ENCODE measurements at regions not wholly inside any gene's neighbourhood (a gene's known extent, or its start where the extent isn't known, plus 50 kb on each side); places are given as distances from the start of the nearest gene placed in this dataset.
"Not testable (repeated sequence)": the region's sequence is repeated elsewhere in the genome, so short reads cannot be mapped to it uniquely, and the experiment has no call there.

GRCh38 chr9:85858056-85858750, 82.7 kb upstream of the NAA35 start:
- Histone ChIP-seq H3K4me3 (no peak overlapping the region), H3K27ac (no peak overlapping the region), H3K9me3 (no peaks in the 10 kb centered on the region), H3K36me3 (peaks cover 0 to 27% (median 4%) of the 10 kb centered on the region in 3 donors), H3K4me1 (no peaks in the 10 kb centered on the region), H3K27me3 (no peaks in the 10 kb centered on the region)
- intact Hi-C loops (cut with DNase I; ENCODE audit: low total_unique reads) = no loop called here
- TF ChIP-seq CTCF (IDR thresholded peaks at IDR 0.05) = no peak
- no peak for DNase-seq

- no peak for TF ChIP-seq CTCF (IDR thresholded peaks at IDR 0.05)
- Histone ChIP-seq H3K4me1 (no peaks in the 10 kb centered on the region), H3K36me3 (peaks cover 0 to 30% (median 7%) of the 10 kb centered on the region in 3 donors), H3K9me3 (no peaks in the 10 kb centered on the region), H3K27ac (no peak overlapping the region), H3K4me3 (no peak overlapping the region), H3K27me3 (no peaks in the 10 kb centered on the region)
- intact Hi-C loops (cut with DNase I; ENCODE audit: low total_unique reads) = no loop called here
- DNase-seq = no peak
Observed at GRCh38 chr9:85859765-85860164, 81.2 kb upstream of the NAA35 start.

GRCh38 chr9:85861882-85862281, 79.1 kb upstream of the NAA35 start:
- H3K27me3 ChIP-seq; H3K9me3 ChIP-seq; DNase-seq; H3K4me1 ChIP-seq; intact Hi-C loops (cut with DNase I; ENCODE audit: low total_unique reads); H3K27ac ChIP-seq; H3K4me3 ChIP-seq: not testable (repeated sequence)
- peaks cover 0 to 26% (median 7%) of the 10 kb centered on the region in 3 donors for H3K36me3 ChIP-seq

- Histone ChIP-seq H3K36me3 (peaks cover 0 to 10% (median 7%) of the 10 kb centered on the region in 3 donors), H3K27ac (no peak overlapping the region), H3K27me3 (no peaks in the 10 kb centered on the region), H3K4me3 (no peak overlapping the region), H3K9me3 (no peaks in the 10 kb centered on the region), H3K4me1 (no peaks in the 10 kb centered on the region)
- DNase-seq = no peak
- TF ChIP-seq CTCF (IDR thresholded peaks at IDR 0.05) = no peak
- intact Hi-C loops (cut with DNase I; ENCODE audit: low total_unique reads) = no loop called here
Observed at GRCh38 chr9:85863875-85864274, 77.1 kb upstream of the NAA35 start.

- no peaks in the 10 kb centered on the region for H3K36me3 ChIP-seq
- intact Hi-C loops (cut with DNase I; ENCODE audit: low total_unique reads) = no loop called here
- no peak overlapping the region for H3K4me3 ChIP-seq
- no peak for TF ChIP-seq CTCF (IDR thresholded peaks at IDR 0.05)
- no peak overlapping the region for H3K27ac ChIP-seq
- no peaks in the 10 kb centered on the region for H3K27me3 ChIP-seq
- H3K4me1 ChIP-seq = no peaks in the 10 kb centered on the region
- DNase-seq = no peak
- no peaks in the 10 kb centered on the region for H3K9me3 ChIP-seq
Observed at GRCh38 chr9:85871008-85871407, 69.9 kb upstream of the NAA35 start.

- H3K36me3 ChIP-seq; H3K4me1 ChIP-seq; H3K27me3 ChIP-seq; intact Hi-C loops (cut with DNase I; ENCODE audit: low total_unique reads); H3K4me3 ChIP-seq; H3K9me3 ChIP-seq; DNase-seq; H3K27ac ChIP-seq: not testable (repeated sequence)
Observed at GRCh38 chr9:85871683-85872082, 69.3 kb upstream of the NAA35 start.

GRCh38 chr9:85872463-85872862, 68.5 kb upstream of the NAA35 start:
- Histone ChIP-seq H3K4me1 (no peaks in the 10 kb centered on the region), H3K27me3 (no peaks in the 10 kb centered on the region), H3K4me3 (no peak overlapping the region), H3K36me3 (no peaks in the 10 kb centered on the region), H3K27ac (no peak overlapping the region), H3K9me3 (no peaks in the 10 kb centered on the region)
- no peak for DNase-seq
- intact Hi-C loops (cut with DNase I; ENCODE audit: low total_unique reads) = no loop called here
- no peak for TF ChIP-seq CTCF (IDR thresholded peaks at IDR 0.05)
